HG03066 (cell line): ENCODE measurements at regions not wholly inside any gene's neighbourhood (a gene's known extent, or its start where the extent isn't known, plus 50 kb on each side); places are given as distances from the start of the nearest gene placed in this dataset.

Source experiments
- ATAC-seq: cut with Tn5 transposase; IDR thresholded peaks from one replicate; pipeline ENCODE4 v1.9.1; 2021; ENCODE audit warnings: low read depth; ENCODE audit not compliant: unreplicated experiment

- no peak for ATAC-seq
Observed at GRCh38 chr16:86710602-86710950, 132.2 kb downstream of the FOXL1 start.

GRCh38 chr16:86712158-86713009 lies 134.0 kb downstream of the FOXL1 start:
- ATAC-seq = no peak

- ATAC-seq = no peak
Observed at GRCh38 chr16:86713021-86713631, 134.8 kb downstream of the FOXL1 start.

- ATAC-seq = no peak
Observed at GRCh38 chr16:86714166-86714565, 135.8 kb downstream of the FOXL1 start.

- ATAC-seq = no peak
Observed at GRCh38 chr16:86716649-86717048, 138.3 kb downstream of the FOXL1 start.

DNA sequence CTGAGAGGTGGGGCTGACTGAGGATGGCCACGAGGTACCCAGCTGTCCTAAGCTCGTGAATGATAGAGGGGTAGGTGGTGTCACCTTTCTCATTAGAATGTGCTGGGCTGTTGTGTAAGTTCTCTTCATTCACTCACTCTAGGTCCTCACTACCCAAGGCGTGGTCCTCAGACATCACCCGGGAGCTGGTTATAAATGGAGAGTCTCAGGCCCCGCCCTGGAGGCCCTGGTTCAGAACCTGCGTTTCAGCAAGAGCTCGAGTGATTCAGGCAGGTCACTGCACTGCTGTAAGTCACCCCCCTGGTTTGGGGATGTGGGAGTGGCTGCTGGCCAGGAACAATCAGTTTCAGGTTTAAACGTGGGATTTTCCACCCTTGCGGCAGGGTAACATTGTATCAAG lies 139.8 kb downstream of the FOXL1 start:
- no peak for ATAC-seq

- no peak for ATAC-seq
Observed at GRCh38 chr16:86722970-86723369, 144.6 kb downstream of the FOXL1 start.

DNA sequence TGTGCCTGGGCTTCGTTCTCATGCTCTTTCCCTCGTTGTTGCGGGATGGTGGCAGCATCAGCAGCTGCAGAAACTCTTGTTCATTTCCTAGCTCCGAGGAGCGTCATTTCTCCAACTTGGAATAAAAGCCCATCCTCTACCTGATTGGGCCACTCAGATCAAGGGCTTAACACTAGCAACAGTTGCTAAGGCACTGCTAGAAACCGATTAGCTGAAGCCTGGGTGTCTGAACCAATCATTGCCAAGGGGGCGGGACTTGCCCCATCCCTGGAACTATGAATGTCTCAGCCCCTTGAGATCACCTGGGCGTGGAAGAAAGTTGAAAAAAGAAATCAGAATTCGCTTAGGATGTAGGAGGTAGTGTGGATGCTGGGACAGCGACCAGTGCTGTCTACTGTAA lies 145.3 kb downstream of the FOXL1 start:
- ATAC-seq = no peak

GRCh38 chr16:86725401-86725800 lies 147.1 kb downstream of the FOXL1 start:
- ATAC-seq = no peak

- ATAC-seq = no peak
Observed at GRCh38 chr16:86726340-86726739, 148.0 kb downstream of the FOXL1 start.

DNA sequence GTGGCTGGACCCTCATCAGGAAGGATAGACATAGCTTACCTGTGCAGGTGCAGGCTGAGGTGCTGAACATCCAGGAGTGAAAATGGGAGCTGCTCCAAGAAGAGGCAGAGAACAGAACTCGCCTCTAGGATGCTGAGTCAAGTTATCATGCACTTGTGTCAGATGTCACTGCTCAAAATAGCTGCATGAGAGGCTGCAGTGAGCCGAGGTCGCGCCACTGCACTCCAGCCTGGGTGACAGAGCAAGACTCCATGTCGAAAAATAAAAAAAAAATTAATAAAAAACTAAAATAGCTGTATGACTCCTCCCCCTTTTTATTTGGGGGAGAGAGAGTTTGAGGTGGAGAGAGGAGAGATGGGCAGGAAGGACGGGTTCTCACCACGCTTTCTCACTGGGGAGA lies 148.8 kb downstream of the FOXL1 start:
- no peak for ATAC-seq

DNA sequence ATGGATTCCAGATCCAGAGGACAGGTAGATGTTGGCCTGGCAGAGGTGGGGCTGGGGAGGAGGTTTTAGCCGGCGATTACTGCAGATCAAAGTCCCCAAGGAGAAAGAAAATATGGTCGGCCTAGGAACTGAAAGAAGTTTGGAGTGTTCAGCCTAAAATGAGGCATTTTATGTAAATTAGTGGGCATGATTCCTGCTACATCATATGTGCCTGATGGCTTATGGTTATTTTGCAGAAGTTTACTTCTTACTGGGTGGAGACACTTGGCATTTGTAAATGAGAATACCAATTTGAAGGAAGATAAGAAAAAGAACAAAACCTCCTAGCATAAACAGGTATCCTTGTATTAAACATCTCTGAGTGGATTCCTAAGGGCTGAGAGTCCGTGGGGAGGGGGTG lies 149.3 kb downstream of the FOXL1 start:
- no peak for ATAC-seq

DNA sequence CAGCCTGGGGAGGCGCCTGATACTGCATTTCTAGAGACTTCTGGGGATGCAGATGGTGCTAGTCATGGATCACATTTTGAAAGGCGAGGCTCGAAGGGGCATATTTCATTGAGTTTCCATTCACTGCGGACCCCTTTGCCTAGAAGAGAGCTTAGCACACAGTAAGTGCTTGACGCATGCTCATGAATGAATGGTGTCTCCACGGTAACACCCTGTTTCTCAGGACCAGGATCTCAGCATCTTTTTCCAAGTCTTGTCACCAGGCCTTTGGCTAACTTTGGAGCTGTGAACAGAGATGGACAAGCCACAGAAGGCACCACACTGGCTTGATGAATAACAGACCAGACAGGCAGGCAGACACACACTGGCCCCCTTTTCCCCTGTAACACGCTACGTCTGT lies 151.3 kb downstream of the FOXL1 start:
- no peak for ATAC-seq

DNA sequence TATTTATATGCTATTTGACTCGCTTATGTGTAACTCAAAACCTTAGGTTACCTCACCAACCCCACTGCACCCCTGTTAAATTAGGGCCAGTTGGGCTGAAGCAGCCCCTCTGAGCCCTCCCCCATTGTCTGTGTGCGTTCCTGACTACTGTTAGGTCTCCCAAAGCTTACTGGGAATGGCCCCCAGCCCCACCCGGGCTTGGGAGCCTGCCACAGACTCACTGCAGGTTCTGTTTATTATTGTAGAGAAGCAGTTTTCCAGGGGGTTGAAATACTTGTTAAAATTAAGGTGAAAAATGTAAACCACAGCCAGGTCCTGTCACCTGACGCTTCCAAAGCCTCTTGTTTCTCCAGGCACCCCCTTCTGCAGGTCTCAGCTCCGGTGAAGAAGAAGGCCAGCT lies 151.7 kb downstream of the FOXL1 start:
- ATAC-seq = no peak

GRCh38 chr16:86730597-86730996 lies 152.2 kb downstream of the FOXL1 start:
- ATAC-seq = no peak

- no peak for ATAC-seq
Observed at GRCh38 chr16:86732621-86733295, 154.4 kb downstream of the FOXL1 start.

DNA sequence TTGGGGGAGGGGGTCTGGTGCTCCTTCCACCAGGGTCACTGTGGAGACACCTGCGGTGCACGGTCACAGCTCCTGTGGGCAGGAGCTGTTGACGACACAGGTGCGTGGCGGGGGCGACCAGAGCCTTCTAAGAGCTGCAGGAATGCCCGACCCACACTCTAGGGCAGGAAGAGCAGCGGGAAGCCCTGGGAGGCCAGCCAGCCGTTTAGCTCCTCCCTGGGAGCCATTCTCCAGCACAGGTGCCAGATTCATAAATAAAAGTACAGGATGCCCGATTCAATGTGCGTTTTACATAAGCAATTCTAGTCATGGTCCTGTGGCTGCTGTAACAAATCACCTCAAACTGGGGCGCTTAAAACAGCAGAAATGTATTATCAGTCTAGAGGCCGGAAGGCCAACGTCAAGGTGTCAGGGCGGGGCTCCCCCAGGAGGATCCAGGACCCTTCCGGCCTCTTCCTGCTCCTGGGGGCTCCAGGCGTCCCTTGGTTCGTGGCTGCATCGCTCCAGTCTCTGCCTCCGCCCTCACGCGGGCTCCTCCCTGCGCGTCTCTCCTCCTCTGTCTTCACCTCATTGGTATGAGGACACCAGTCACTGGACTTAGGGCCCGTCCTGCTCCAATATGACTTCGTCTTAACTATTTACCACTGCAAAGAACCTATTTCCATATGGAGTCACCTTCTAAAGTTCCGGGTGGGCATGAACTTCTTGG lies 155.4 kb downstream of the FOXL1 start:
- no peak for ATAC-seq

DNA sequence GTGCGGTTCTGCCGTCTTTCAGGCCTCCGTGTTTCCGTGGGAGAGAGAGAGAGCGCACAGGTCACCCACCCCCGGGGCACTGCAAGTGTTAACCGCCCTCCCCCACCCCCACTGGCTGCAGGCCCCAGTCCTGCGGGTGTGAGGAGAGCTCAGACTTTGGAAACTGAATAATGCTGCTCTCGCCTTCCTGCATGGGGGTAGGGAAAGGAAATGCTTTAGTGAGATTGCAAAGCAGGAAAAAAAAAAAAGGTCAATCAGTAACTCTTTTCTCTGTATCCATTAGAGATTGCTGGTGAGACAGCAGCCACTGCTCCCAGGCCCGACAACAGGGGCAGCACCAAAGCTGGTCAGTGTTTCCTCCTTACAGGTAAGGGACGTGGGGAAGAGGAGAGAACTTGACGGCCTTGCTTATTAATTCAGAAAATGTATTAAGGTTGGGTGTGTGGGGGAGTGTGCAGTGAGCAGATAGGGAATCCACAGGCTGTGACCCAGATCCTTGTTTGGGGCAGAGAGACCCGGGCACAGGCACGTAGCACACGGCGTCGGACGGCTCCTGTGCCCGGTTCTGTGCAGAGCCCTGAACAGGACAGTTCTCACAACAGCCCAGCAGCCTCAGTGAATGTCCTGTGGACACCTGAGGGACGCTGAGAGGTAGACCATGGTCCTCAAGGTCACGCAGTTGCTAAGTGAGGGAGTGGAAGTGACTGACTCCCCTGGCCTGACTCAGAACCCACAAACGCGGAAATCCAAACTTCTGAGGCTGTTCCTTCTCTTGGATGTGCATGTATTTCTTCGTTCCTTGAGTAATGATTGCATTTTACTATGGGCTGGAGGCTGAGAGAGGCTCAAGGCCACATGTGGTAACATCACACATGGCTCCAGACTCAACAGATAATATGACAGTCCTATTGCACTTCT lies 156.5 kb downstream of the FOXL1 start:
- ATAC-seq = no peak

DNA sequence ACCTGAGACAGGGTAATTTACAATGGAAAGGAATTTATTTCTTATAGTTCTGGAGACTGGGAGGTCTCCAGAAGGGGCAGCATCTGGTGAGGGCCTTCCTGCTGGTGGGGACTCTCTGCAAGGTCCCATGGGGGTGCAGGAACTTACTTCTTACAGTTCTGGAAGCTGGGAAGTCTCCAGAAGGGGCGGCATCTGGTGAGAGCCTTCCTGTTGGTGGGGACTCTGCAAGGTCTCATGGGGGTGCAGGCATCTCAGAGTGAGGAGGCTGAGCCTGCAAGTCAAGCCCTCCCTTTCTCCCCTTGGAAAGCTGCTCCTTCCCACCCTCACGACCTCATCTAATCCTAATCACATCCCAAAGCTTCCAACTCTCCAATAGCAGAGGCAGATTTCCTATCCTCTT lies 157.4 kb downstream of the FOXL1 start:
- ATAC-seq = no peak

GRCh38 chr16:86736502-86736901 lies 158.2 kb downstream of the FOXL1 start:
- no peak for ATAC-seq
